ENCODE measurements at regions not wholly inside any gene's neighbourhood (a gene's known extent, or its start where the extent isn't known, plus 50 kb on each side); places are given as distances from the start of the nearest gene placed in this dataset.

DNA sequence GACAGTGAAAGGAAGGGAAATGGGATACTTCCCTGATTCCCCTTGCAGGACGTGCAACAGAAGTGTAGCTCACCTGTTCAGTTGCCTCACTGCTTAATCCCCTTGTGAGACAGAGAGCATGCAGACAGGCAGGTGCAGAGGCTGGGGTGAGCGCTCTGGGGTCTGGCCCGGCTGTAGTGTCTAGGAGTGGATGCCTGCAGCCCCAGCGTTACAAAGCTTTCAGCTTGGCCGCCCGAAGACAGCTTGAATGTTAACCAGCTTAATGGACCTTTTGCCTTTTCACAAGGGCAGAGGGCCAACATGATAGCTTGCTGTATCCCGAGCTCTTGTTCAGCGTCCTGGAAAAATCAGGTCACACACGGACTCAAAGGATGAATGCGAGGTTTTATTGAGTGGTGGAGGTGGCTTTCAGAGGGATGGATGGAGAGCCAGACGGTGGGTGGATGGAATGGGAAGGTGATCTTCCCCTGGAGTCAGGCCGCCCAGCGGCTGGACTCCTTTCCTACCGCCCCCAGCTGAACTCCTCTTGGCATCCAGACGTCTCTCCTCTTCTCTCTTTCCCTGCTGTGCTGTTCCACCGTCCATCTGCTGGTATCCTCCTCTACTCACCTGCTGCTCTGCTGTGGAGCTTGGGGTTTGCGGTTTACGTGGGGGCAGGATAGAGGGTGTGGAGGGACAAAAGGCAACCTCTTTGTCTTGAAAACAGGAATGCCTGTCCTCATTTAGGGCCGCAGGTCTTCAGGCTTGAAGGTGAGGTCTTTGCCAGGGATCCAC, 86.2 kb upstream of the RESF1 start:
- no peak for TF ChIP-seq EP300 (IDR thresholded peaks at IDR 0.05)
- TF ChIP-seq POLR2AphosphoS5 (IDR thresholded peaks at IDR 0.05), result no peak
